H1 (cell line): ENCODE measurements at regions not wholly inside any gene's neighbourhood (a gene's known extent, or its start where the extent isn't known, plus 50 kb on each side); places are given as distances from the start of the nearest gene placed in this dataset.

Experiments used
- CEBPB ChIP-seq: IDR thresholded peaks from 2 replicates; pipeline ENCODE4 v1.6.1; 2012; ENCODE audit warnings: low read depth, low read length
- CREB1 ChIP-seq: IDR thresholded peaks from 2 replicates; pipeline ENCODE4 v1.6.1; 2012; ENCODE audit warnings: inconsistent platforms
- CTCF ChIP-seq, 3 experiments: IDR thresholded peaks; 1 replicate in 2 of 3; 2 replicates in 1 of 3; pipeline versions ENCODE4 v1.5.1 to v1.6.1; 2011; ENCODE audit warnings: low read length in 3 of 3, mild to moderate bottlenecking in 3 of 3, inconsistent platforms in 2 of 3, low read depth in 1 of 3, moderate library complexity in 1 of 3; ENCODE audit not compliant: insufficient read depth in 1 of 3; ENCODE audit errors: control extremely low read depth in 1 of 3
- EP300 ChIP-seq, 2 experiments: IDR thresholded peaks; 1 replicate in 1 of 2; 2 replicates in 1 of 2; pipeline ENCODE4 v1.6.1; 2011 to 2012; ENCODE audit warnings: low read depth in 2 of 2, low read length in 2 of 2, mild to moderate bottlenecking in 2 of 2, borderline replicate concordance in 1 of 2, inconsistent platforms in 1 of 2, moderate library complexity in 1 of 2
- POLR2A ChIP-seq, 2 experiments: IDR thresholded peaks; 1 replicate in 1 of 2; 2 replicates in 1 of 2; pipeline ENCODE4 v1.6.1; 2011; ENCODE audit warnings: low read depth in 2 of 2, low read length in 2 of 2, mild to moderate bottlenecking in 2 of 2; ENCODE audit errors: control extremely low read depth in 1 of 2
- TAF1 ChIP-seq: IDR thresholded peaks from 2 replicates; pipeline ENCODE4 v1.6.1; 2011; ENCODE audit warnings: mild to moderate bottlenecking, low read depth, low read length
- TF ChIP-seq, protein P1 (sequence below): IDR thresholded peaks from 2 replicates; pipeline ENCODE4 v1.6.1; 2011; ENCODE audit warnings: low read depth, mild to moderate bottlenecking, low read length; ENCODE audit not compliant: insufficient read depth

GRCh38 chr9:107850653-107851052, 361.1 kb upstream of the KLF4 start:
- TF ChIP-seq CTCF (IDR thresholded peaks at IDR 0.05; ENCODE audit: control extremely low read depth in 1 of 3, insufficient read depth in 1 of 3, low read depth in 1 of 3, low read length in 3 of 3) (no peak), CEBPB (no peak), POLR2A (IDR thresholded peaks at IDR 0.05; ENCODE audit: control extremely low read depth in 1 of 2, low read depth in 2 of 2, low read length in 2 of 2) (no peak), CREB1 (no peak), TAF1 (no peak), EP300 (IDR thresholded peaks at IDR 0.05; ENCODE audit: borderline replicate concordance in 1 of 2, low read depth in 2 of 2, low read length in 2 of 2) (no peak)
- TF ChIP-seq, protein P1, sequence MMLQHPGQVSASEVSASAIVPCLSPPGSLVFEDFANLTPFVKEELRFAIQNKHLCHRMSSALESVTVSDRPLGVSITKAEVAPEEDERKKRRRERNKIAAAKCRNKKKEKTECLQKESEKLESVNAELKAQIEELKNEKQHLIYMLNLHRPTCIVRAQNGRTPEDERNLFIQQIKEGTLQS = no peak
